Activated CD4-positive, alpha-beta memory T cell treated with anti-CD3 and anti-CD28 coated beads, Interleukin-2, amount 10 ng/mL, durations not matched to agents 7 days and 5 days (primary cell): ENCODE measurements at regions not wholly inside any gene's neighbourhood (a gene's known extent, or its start where the extent isn't known, plus 50 kb on each side); places are given as distances from the start of the nearest gene placed in this dataset.

ENCODE experiments used
- CTCF ChIA-PET: fragments of 350-600 bp; sonication (Branson Sonifier 250); formaldehyde crosslinking; loops from one replicate; lab custom pipeline; 2021; ENCODE audit warnings: antibody characterized with exemption, inconsistent platforms; lab: Charles Lee
- POLR2A ChIA-PET: fragments of 350-600 bp; sonication (Branson Sonifier 250); formaldehyde crosslinking; loops from one replicate; lab custom pipeline; 2021; ENCODE audit warnings: antibody characterized with exemption; lab: Charles Lee
- DNase-seq: peaks from one replicate; pipeline ENCODE4 v3.0.0-alpha.2; 2020
- H3K27ac Mint-ChIP-seq: one replicate; pipeline ENCODE4 v1.8.0; 2021; ENCODE audit warnings: mild to moderate bottlenecking, mixed read lengths
- H3K27me3 Mint-ChIP-seq: one replicate; pipeline ENCODE4 v1.8.0; 2021; ENCODE audit warnings: mixed read lengths
- H3K36me3 Mint-ChIP-seq: one replicate; pipeline ENCODE4 v1.8.0; 2021; ENCODE audit warnings: low read depth, mixed read lengths
- H3K4me1 Mint-ChIP-seq: one replicate; pipeline ENCODE4 v1.8.0; 2021; ENCODE audit warnings: mixed read lengths
- H3K4me3 Mint-ChIP-seq: one replicate; pipeline ENCODE4 v1.8.0; 2021; ENCODE audit warnings: mild to moderate bottlenecking, mixed read lengths
- H3K9me3 Mint-ChIP-seq: one replicate; pipeline ENCODE4 v1.8.0; 2021; ENCODE audit warnings: mixed read lengths

DNA sequence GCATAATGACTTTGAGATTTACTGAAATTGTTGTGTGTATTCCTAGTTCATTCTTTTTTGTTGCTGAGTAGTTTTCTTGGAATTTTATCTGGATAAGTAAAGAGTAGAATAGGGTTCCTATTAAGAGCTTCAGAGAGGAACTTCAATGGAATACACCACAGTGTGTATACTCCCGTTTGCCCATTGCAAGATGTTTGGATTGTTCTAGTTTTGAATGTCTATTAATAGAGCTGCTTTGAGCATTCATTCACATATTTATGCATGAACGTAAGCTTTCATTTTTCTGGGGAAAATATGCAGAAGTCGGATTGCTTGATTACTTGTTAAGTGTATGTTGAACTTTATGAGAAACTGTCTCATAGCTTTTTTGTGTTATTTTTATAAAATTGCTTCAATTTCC lies 580.5 kb downstream of the OTOL1 start:
- Mint-ChIP-seq H3K4me1 (no peaks in the 10 kb centered on the region), H3K36me3 (no peaks in the 10 kb centered on the region), H3K27ac (no peak overlapping the region), H3K4me3 (no peak overlapping the region), H3K27me3 (no peaks in the 10 kb centered on the region), H3K9me3 (peaks cover 7% of the 10 kb centered on the region)
- ChIA-PET CTCF (no interaction called here), POLR2A (no interaction called here)
- no peak for DNase-seq

DNA sequence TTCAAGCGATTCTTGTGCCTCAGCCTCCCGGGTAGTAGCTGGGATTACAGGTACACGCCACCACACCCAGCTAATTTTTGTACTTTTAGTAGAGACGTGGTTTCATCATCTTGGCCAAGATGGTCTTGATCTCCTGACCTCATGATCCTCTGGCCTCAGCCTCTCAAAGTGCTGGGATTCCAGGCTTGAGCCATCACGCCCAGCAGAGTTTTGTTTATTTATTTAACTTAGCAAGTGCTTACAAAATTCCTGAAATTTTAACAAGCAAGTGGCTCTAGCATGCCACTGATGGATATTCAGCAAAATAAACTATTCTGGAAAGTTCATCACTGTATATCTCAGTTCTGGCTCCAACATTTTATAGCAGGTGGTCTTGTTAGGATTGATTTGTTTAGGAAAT lies 585.9 kb downstream of the OTOL1 start:
- DNase-seq, result no peak
- no peaks in the 10 kb centered on the region for H3K36me3 Mint-ChIP-seq
- no peak overlapping the region for H3K4me3 Mint-ChIP-seq
- no peaks in the 10 kb centered on the region for H3K27me3 Mint-ChIP-seq
- peaks cover 3% of the 10 kb centered on the region for H3K9me3 Mint-ChIP-seq
- ChIA-PET POLR2A (no interaction called here), CTCF (no interaction called here)
- no peaks in the 10 kb centered on the region for H3K4me1 Mint-ChIP-seq
- H3K27ac Mint-ChIP-seq, result no peak overlapping the region

DNA sequence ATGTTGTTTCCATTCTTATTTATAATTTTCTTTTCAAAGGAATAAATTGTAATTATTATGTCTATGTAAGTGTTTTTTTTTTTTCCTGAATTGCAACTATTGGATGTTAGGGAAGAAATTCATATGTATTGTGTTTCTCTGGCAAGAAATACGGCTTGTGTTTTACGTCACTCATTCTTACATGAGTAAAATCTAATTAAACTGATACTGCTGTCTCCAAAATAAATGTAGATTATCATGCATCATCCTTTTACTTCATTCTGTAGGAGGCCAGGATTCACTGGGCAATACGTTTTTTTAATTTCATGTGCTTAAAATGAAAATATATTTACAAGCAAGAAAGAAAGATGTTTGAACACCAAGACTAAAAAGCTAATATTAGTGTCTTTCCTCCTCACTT lies 590.8 kb downstream of the OTOL1 start:
- H3K4me1 Mint-ChIP-seq, result no peaks in the 10 kb centered on the region
- ChIA-PET CTCF (no interaction called here), POLR2A (no interaction called here)
- H3K36me3 Mint-ChIP-seq, result no peaks in the 10 kb centered on the region
- no peak overlapping the region for H3K27ac Mint-ChIP-seq
- no peaks in the 10 kb centered on the region for H3K27me3 Mint-ChIP-seq
- peaks cover 8% of the 10 kb centered on the region for H3K9me3 Mint-ChIP-seq
- H3K4me3 Mint-ChIP-seq, result no peak overlapping the region
- DNase-seq, result no peak

DNA sequence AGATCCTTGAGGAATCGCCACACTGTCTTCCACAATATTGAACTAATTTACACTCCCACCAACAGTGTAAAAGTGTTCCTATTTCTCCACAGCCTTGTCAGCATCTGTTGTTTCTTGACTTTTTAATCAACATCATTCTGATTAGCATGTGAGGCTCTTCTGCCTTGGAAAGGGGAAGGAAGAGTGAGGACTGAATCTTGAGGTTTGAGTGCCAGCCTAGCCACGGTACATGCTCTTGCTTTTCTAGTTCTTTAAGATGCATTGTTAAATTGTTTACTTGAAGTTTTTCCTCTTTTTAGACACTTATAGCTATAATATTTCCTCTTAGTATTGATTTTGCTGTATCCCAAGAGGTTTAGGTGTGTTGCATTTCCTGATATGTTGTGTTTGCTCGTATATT lies 596.1 kb downstream of the OTOL1 start:
- no peaks in the 10 kb centered on the region for H3K4me1 Mint-ChIP-seq
- no peak overlapping the region for H3K27ac Mint-ChIP-seq
- ChIA-PET POLR2A (no interaction called here), CTCF (no interaction called here)
- no peaks in the 10 kb centered on the region for H3K36me3 Mint-ChIP-seq
- H3K27me3 Mint-ChIP-seq, result no peaks in the 10 kb centered on the region
- no peak overlapping the region for H3K4me3 Mint-ChIP-seq
- peaks cover 8% of the 10 kb centered on the region for H3K9me3 Mint-ChIP-seq
- no peak for DNase-seq

DNA sequence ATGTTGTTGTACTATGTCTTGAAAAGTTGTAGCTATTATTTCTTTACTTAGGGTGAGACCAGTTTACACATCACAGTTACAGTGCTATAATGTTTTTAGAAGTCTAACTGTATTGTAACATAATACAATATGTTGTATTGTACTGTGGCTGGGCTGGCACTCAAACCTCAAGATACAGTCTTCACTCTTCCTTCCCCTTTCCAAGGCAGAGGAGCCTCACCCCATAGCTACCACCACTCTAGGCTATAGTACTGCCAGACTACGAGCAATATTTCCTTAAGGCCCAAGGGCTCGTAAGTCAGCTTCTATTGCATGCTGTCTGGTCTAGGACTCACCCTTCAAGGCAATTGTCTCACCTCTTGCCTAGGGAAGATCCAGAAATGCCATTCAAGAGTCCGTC lies 597.7 kb downstream of the OTOL1 start:
- Mint-ChIP-seq H3K36me3 (no peaks in the 10 kb centered on the region), H3K27ac (no peak overlapping the region), H3K4me3 (no peak overlapping the region), H3K9me3 (peaks cover 6% of the 10 kb centered on the region), H3K4me1 (no peaks in the 10 kb centered on the region), H3K27me3 (no peaks in the 10 kb centered on the region)
- CTCF ChIA-PET, result no interaction called here
- DNase-seq, result no peak
- POLR2A ChIA-PET, result no interaction called here

DNA sequence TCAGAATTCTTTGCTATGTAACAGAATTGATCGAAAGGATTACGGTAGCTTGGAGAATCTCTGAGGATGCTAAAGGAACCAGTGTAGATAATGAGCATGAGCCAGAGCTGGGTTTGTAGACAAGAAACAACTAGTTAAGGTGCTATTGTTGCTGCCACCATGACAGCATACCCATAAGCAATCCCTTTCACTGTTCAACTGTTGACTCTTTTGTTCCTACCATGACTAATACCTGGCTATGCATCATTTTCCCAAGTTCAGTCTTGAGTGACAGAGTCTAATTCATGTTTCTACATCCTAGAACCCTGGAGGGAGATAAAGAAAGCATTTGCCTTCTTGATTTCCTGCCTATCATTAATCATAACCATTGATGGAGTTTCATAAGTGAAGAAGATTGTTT lies 600.3 kb downstream of the OTOL1 start:
- H3K9me3 Mint-ChIP-seq, result no peaks in the 10 kb centered on the region
- CTCF ChIA-PET, result no interaction called here

DNA sequence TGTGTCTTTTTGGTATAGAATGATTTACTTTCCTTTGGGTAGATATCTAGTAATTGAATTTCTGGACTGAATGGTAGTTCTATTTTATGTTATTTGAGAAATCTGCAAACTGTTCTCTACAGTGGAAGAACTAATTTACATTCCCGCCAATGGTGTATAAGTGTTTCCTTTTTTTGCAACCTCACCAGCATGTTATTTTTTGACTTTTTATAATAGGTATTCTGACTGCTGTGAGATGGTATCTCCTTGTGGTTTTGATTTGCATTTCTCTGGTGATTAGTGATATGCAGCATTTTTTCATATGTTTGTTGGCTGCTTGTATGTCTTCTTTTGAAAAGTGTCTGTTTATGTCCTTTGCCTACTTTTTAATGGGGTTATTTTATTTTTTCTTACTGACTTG lies 607.2 kb downstream of the OTOL1 start:
- Mint-ChIP-seq H3K27ac (no peak overlapping the region), H3K9me3 (peaks cover 2% of the 10 kb centered on the region), H3K36me3 (no peaks in the 10 kb centered on the region), H3K27me3 (no peaks in the 10 kb centered on the region), H3K4me3 (no peak overlapping the region), H3K4me1 (no peaks in the 10 kb centered on the region)
- ChIA-PET CTCF (no interaction called here), POLR2A (no interaction called here)
- no peak for DNase-seq

More for the DNA sequence above, 600.3 kb downstream of the OTOL1 start:
- POLR2A ChIA-PET, result no interaction called here
- H3K27me3 Mint-ChIP-seq, result no peaks in the 10 kb centered on the region
- no peak for DNase-seq
- H3K4me1 Mint-ChIP-seq, result no peaks in the 10 kb centered on the region
- no peak overlapping the region for H3K4me3 Mint-ChIP-seq
- H3K27ac Mint-ChIP-seq, result no peak overlapping the region
- no peaks in the 10 kb centered on the region for H3K36me3 Mint-ChIP-seq

DNA sequence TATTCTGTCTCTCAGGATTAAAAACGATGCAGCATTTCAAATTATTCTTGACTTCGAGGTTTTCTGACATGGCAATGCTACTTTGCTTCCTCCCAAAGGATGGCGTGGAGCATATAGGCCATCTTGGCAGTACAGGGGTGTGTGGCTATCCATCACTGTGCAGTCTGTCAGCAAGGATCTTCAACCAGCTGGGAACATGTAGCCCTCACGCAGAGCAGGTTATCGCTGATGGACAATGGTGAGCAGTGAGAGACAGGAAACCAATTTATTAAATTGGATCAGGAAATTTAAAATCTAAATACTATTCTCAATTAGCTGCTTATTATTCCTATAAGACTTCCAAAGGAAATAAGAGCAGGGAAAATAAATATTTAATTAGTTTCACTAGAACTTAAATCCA lies 615.3 kb downstream of the OTOL1 start:
- Mint-ChIP-seq H3K36me3 (no peaks in the 10 kb centered on the region), H3K27me3 (no peaks in the 10 kb centered on the region), H3K27ac (no peak overlapping the region), H3K4me1 (no peaks in the 10 kb centered on the region), H3K9me3 (peaks cover 5% of the 10 kb centered on the region), H3K4me3 (no peak overlapping the region)
- DNase-seq, result no peak
- ChIA-PET CTCF (no interaction called here), POLR2A (no interaction called here)

DNA sequence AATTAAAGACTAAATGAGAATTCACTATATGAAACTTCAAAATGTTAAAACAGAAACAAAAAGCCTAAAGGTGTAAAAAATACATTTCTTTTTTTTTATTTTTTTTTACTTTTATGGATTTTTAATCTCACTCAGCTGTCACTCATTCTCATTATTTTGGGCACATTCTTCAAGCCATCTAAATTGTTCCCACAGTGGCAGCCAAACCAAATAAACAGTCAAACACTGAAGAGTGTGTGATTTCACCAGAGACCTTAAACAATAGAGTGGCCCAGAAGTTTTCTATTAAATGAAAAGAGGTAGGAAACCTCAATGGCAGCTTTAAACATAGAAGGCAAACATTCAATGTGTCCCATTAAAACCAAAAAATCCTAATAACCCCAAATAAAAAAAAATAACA lies 616.1 kb downstream of the OTOL1 start:
- Mint-ChIP-seq H3K4me1 (no peaks in the 10 kb centered on the region), H3K36me3 (no peaks in the 10 kb centered on the region), H3K4me3 (no peak overlapping the region), H3K27me3 (no peaks in the 10 kb centered on the region), H3K27ac (no peak overlapping the region), H3K9me3 (peaks cover 5% of the 10 kb centered on the region)
- no peak for DNase-seq
- ChIA-PET CTCF (no interaction called here), POLR2A (no interaction called here)

DNA sequence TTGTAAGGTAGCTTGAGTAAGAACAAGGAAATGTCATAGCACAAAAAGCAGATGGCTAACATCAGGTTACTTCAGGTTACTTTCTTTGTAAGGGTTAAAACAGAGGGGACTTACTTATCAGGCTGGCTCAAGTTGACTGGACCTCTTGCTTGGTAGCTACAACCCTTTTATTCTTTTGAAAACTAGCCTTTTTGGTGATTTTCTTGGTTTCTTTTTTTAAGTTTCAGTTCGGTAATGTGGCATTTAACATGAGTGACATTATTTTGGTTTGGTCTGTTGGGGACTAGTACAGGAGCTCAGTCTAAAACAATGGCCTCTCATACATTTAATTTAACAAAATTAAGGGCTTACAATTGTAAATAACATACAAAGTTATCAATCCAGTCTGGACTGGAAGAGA lies 621.4 kb downstream of the OTOL1 start:
- POLR2A ChIA-PET, result no interaction called here
- Mint-ChIP-seq H3K4me1 (no peaks in the 10 kb centered on the region), H3K27me3 (no peaks in the 10 kb centered on the region), H3K27ac (no peak overlapping the region), H3K4me3 (no peak overlapping the region), H3K9me3 (peaks cover 13% of the 10 kb centered on the region), H3K36me3 (no peaks in the 10 kb centered on the region)
- CTCF ChIA-PET, result no interaction called here
- DNase-seq, result no peak

DNA sequence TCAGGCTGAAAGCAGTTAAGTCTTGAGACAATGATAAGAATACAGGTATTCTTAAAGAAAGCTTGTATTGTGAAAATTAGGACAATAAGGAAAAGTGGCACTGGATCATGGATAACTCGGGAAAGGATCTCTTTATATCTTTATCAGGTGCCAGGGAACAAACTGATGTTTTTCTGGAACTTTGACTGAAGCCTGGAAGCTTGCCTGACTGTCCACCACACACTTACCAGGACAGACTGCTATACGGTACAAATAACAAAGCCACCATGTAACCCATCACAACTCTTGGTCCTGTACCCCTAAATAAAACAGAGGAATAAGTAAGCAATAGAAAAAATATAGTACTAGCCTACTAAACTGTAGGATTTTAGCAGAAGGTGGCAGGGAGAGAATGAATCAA lies 623.0 kb downstream of the OTOL1 start:
- no peak for DNase-seq
- Mint-ChIP-seq H3K27me3 (no peaks in the 10 kb centered on the region), H3K4me1 (no peaks in the 10 kb centered on the region), H3K9me3 (peaks cover 18% of the 10 kb centered on the region), H3K4me3 (no peak overlapping the region), H3K27ac (no peak overlapping the region), H3K36me3 (no peaks in the 10 kb centered on the region)
- POLR2A ChIA-PET, result no interaction called here
- CTCF ChIA-PET, result no interaction called here

DNA sequence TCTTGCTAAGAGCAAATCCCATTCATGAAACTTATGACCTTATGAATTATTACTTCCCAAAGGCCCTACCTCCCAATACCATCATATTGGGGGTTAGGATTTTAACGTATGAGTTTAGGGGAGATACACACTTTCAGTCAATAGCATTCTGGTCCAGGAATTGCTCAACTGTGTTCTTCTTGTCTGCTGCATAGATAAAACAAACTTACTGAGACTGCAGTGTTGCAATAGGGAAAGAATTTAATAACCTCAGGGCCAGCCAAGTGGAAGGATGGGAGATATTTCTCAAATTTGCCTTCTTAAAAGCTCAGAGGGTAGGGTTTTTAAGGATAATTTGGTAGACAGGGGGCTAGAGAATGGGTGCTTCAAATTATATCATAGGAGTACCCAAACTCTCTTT lies 625.8 kb downstream of the OTOL1 start:
- Mint-ChIP-seq H3K27me3 (no peaks in the 10 kb centered on the region), H3K9me3 (peaks cover 20% of the 10 kb centered on the region), H3K36me3 (no peaks in the 10 kb centered on the region), H3K27ac (no peak overlapping the region), H3K4me1 (no peaks in the 10 kb centered on the region), H3K4me3 (no peak overlapping the region)
- CTCF ChIA-PET, result no interaction called here
- POLR2A ChIA-PET, result no interaction called here
- DNase-seq, result no peak

DNA sequence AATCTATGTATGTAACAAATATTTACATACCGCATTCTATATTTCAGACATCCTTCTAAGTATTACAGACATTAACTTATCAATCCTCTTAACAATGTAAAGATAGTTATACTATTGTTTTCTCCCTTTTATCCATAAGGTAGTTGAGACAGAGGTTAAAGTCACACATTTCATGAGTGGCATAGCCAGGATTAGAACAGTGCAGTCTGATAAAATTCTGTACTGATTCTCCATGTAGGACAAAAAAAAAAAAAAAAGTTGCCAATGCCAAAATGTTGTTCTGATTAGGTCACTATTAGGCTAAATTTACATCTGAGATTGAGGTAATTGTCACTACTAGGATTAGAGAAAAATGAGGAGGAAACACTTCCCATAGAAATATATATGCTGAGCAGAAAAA lies 629.2 kb downstream of the OTOL1 start:
- ChIA-PET CTCF (no interaction called here), POLR2A (no interaction called here)
- Mint-ChIP-seq H3K4me1 (no peaks in the 10 kb centered on the region), H3K36me3 (no peaks in the 10 kb centered on the region), H3K27me3 (no peaks in the 10 kb centered on the region), H3K9me3 (peaks cover 18% of the 10 kb centered on the region), H3K27ac (no peak overlapping the region), H3K4me3 (no peak overlapping the region)
- no peak for DNase-seq

DNA sequence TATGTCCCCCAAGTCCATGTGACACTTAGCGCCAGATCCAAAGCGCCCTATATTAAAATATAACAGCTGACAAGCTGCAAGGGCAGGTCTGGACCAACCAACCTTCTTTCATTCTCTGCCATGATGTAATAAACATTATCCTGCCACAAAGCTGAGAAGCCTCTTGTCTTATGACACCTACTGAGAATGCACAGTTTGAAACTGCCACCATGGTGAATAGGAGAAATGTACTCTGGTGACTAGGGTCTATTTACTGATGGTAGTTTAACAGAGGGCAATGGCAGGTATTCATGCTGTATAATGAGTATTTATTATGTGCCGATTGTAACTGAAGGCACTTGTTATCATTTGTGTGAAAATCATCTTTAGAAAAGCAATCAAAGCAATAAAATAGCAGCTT lies 634.0 kb downstream of the OTOL1 start:
- ChIA-PET POLR2A (no interaction called here), CTCF (no interaction called here)
- H3K9me3 Mint-ChIP-seq, result peaks cover under 1% of the 10 kb centered on the region
- no peaks in the 10 kb centered on the region for H3K4me1 Mint-ChIP-seq
- no peaks in the 10 kb centered on the region for H3K27me3 Mint-ChIP-seq
- no peaks in the 10 kb centered on the region for H3K36me3 Mint-ChIP-seq
- no peak overlapping the region for H3K4me3 Mint-ChIP-seq
- no peak overlapping the region for H3K27ac Mint-ChIP-seq
- no peak for DNase-seq

DNA sequence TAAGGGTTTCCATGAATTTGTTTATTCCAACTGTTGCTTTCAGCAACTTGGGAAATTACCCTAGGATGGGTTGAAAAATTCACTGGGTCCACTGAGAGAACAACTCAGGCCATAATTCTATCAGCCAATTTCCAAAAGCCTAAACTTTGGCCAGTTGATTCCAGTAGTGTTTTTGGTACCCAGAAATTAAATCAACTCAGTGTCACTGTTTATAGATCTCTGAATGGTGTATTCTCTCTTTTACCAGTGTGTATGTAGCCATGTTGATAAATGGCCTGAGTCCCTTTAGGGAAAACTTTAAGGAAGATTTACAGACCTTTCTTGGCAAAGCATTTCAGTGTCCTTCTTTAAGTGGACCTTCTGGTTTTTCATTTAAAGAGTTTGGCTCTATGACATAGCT lies 636.4 kb downstream of the OTOL1 start:
- no peak overlapping the region for H3K27ac Mint-ChIP-seq
- H3K4me1 Mint-ChIP-seq, result no peaks in the 10 kb centered on the region
- no peaks in the 10 kb centered on the region for H3K36me3 Mint-ChIP-seq
- ChIA-PET CTCF (no interaction called here), POLR2A (no interaction called here)
- DNase-seq, result no peak
- no peaks in the 10 kb centered on the region for H3K27me3 Mint-ChIP-seq
- peaks cover 2% of the 10 kb centered on the region for H3K9me3 Mint-ChIP-seq
- H3K4me3 Mint-ChIP-seq, result no peak overlapping the region
